ENCODE measurements at regions not wholly inside any gene's neighbourhood (a gene's known extent, or its start where the extent isn't known, plus 50 kb on each side); places are given as distances from the start of the nearest gene placed in this dataset.

- TF ChIP-seq POLR2AphosphoS5 (IDR thresholded peaks at IDR 0.05) (no peak), POLR2A (IDR thresholded peaks at IDR 0.05) (no peak), CTCF (IDR thresholded peaks at IDR 0.05) (no peak)
Measured at GRCh38 chr11:107268977-107269376, 188.6 kb downstream of the CWF19L2 start.
